SH-SY5Y (cell line): ENCODE measurements at regions not wholly inside any gene's neighbourhood (a gene's known extent, or its start where the extent isn't known, plus 50 kb on each side); places are given as distances from the start of the nearest gene placed in this dataset.

ENCODE experiments used
- GATA2 ChIP-seq: IDR thresholded peaks from 2 replicates; pipeline ENCODE4 v1.6.1; 2011; ENCODE audit warnings: mild to moderate bottlenecking, low read depth, low read length
- GATA3 ChIP-seq: IDR thresholded peaks from 2 replicates; pipeline ENCODE4 v1.6.1; 2011; ENCODE audit warnings: low read depth, mild to moderate bottlenecking, low read length, moderate library complexity

GRCh38 chr11:21785351-21785750 lies 407.5 kb upstream of the ANO5 start:
- TF ChIP-seq GATA3 (no peak), GATA2 (no peak)
